ENCODE measurements at regions not wholly inside any gene's neighbourhood (a gene's known extent, or its start where the extent isn't known, plus 50 kb on each side); places are given as distances from the start of the nearest gene placed in this dataset.

GRCh38 chr2:158002079-158002478 lies 99.6 kb upstream of the UPP2 start:
- TF ChIP-seq CTCF (IDR thresholded peaks at IDR 0.05 in 4 of 5, conservative IDR thresholded peaks at IDR 0.05 in 1 of 5) = no peak
- no peak for TF ChIP-seq POLR2A (IDR thresholded peaks at IDR 0.05)
